DND-41 (cell line): ENCODE measurements at regions not wholly inside any gene's neighbourhood (a gene's known extent, or its start where the extent isn't known, plus 50 kb on each side); places are given as distances from the start of the nearest gene placed in this dataset.

ENCODE experiments used
- ATAC-seq: fragments of 200-7000 bp; cut with Tn5 transposase; 3 replicates; pipeline ENCODE4 v1.9.1; 2021; ENCODE audit warnings: low read depth; ENCODE audit not compliant: insufficient read depth
- DNase-seq: peaks from one replicate; pipeline ENCODE4 v3.0.0-alpha.2; 2020
- H2AFZ ChIP-seq: 2 replicates; pipeline ENCODE4 v1.6.0; 2012; ENCODE audit warnings: low read depth, low read length
- H3K27ac ChIP-seq: 2 replicates; pipeline ENCODE4 v1.5.1; 2012; ENCODE audit warnings: low read length, inconsistent platforms
- H3K27me3 ChIP-seq: fragments of 200-600 bp; sonication (generic); 2 replicates; pipeline ENCODE4 v1.6.0; 2012; ENCODE audit warnings: low read length, mild to moderate bottlenecking, inconsistent platforms; ENCODE audit not compliant: insufficient read depth, poor library complexity
- H3K36me3 ChIP-seq: 2 replicates; pipeline ENCODE4 v1.5.1; 2012; ENCODE audit warnings: low read length, inconsistent platforms; ENCODE audit not compliant: insufficient read depth
- H3K4me1 ChIP-seq: 2 replicates; pipeline ENCODE4 v1.5.1; 2012; ENCODE audit warnings: mild to moderate bottlenecking, low read length; ENCODE audit not compliant: insufficient read depth
- H3K4me2 ChIP-seq: 2 replicates; pipeline ENCODE4 v1.6.0; 2012; ENCODE audit warnings: mild to moderate bottlenecking, moderate library complexity, low read length, inconsistent platforms; ENCODE audit not compliant: insufficient read depth
- H3K4me3 ChIP-seq, 2 experiments: fragments of 200-600 bp in 1 of 2; shearing (Covaris generic) in 1 of 2; 2 replicates each; pipeline ENCODE4 v1.5.1; 2012 to 2016; ENCODE audit warnings: inconsistent platforms in 2 of 2, low read length in 2 of 2, mild to moderate bottlenecking in 2 of 2, low read depth in 1 of 2, moderate library complexity in 1 of 2
- H3K79me2 ChIP-seq: 2 replicates; pipeline ENCODE4 v1.6.0; 2012; ENCODE audit warnings: low read length, inconsistent platforms; ENCODE audit not compliant: insufficient read depth
- H3K9ac ChIP-seq: 2 replicates; pipeline ENCODE4 v1.6.0; 2012; ENCODE audit warnings: low read depth, mild to moderate bottlenecking, inconsistent platforms, low read length, moderate library complexity
- H3K9me3 ChIP-seq: 2 replicates; pipeline ENCODE4 v1.5.1; 2012; ENCODE audit warnings: low read length, moderate library complexity, mild to moderate bottlenecking, inconsistent platforms; ENCODE audit not compliant: insufficient read depth, severe bottlenecking
- H4K20me1 ChIP-seq: 2 replicates; pipeline ENCODE4 v1.6.0; 2012; ENCODE audit warnings: low read length; ENCODE audit not compliant: insufficient read depth
- CTCF ChIP-seq: IDR thresholded peaks from 2 replicates; pipeline ENCODE4 v1.5.1; 2012; ENCODE audit warnings: borderline replicate concordance, low read length, moderate library complexity, mild to moderate bottlenecking; ENCODE audit not compliant: poor library complexity, severe bottlenecking; ENCODE audit errors: extremely low read depth
- EZH2 ChIP-seq: IDR thresholded peaks from 3 replicates; pipeline ENCODE4 v1.6.1; 2012; ENCODE audit warnings: borderline replicate concordance, low read depth, mild to moderate bottlenecking, moderate library complexity, low read length, inconsistent platforms; ENCODE audit not compliant: severe bottlenecking

GRCh38 chr7:46534664-46535588 is 613.9 kb upstream of the IGFBP3 start:
- Histone ChIP-seq H2AFZ (no peak overlapping the region), H3K4me2 (no peak overlapping the region), H3K4me3 (no peak overlapping the region), H4K20me1 (no peaks in the 10 kb centered on the region), H3K9me3 (no peaks in the 10 kb centered on the region), H3K9ac (no peak overlapping the region), H3K27ac (no peak overlapping the region), H3K79me2 (no peaks in the 10 kb centered on the region), H3K36me3 (no peaks in the 10 kb centered on the region), H3K4me1 (no peaks in the 10 kb centered on the region), H3K27me3 (no peaks in the 10 kb centered on the region)
- no peak for ATAC-seq
- TF ChIP-seq CTCF: no peak
- DNase-seq: no peak

- Histone ChIP-seq H2AFZ (no peak overlapping the region), H3K27me3 (no peaks in the 10 kb centered on the region), H3K79me2 (no peaks in the 10 kb centered on the region), H3K4me3 (no peak overlapping the region), H3K4me2 (no peak overlapping the region), H3K4me1 (no peaks in the 10 kb centered on the region), H3K9me3 (peaks cover 2% of the 10 kb centered on the region), H3K9ac (no peak overlapping the region), H3K27ac (no peak overlapping the region), H3K36me3 (no peaks in the 10 kb centered on the region), H4K20me1 (no peaks in the 10 kb centered on the region)
- ATAC-seq: no peak
- no peak for TF ChIP-seq CTCF
- no peak for TF ChIP-seq EZH2
- no peak for DNase-seq
Measured at GRCh38 chr7:46533946-46534345, 612.9 kb upstream of the IGFBP3 start.

- no peaks in the 10 kb centered on the region for H3K4me1 ChIP-seq
Measured at GRCh38 chr7:46532571-46532970, 611.5 kb upstream of the IGFBP3 start.

More at GRCh38 chr7:46532571-46532970, 611.5 kb upstream of the IGFBP3 start:
- H3K9ac ChIP-seq: no peak overlapping the region
- no peaks in the 10 kb centered on the region for H4K20me1 ChIP-seq
- no peaks in the 10 kb centered on the region for H3K27me3 ChIP-seq
- ATAC-seq (no peak), DNase-seq (no peak)
- no peaks in the 10 kb centered on the region for H3K79me2 ChIP-seq
- H2AFZ ChIP-seq: no peak overlapping the region
- no peak for TF ChIP-seq EZH2
- no peak for TF ChIP-seq CTCF
- no peak overlapping the region for H3K4me2 ChIP-seq
- no peak overlapping the region for H3K27ac ChIP-seq
- no peaks in the 10 kb centered on the region for H3K36me3 ChIP-seq
- H3K4me3 ChIP-seq: no peak overlapping the region
- H3K9me3 ChIP-seq: peaks cover 2% of the 10 kb centered on the region
